Mesenchymal stem cell (in vitro differentiated cells and primary cell): ENCODE measurements at regions not wholly inside any gene's neighbourhood (a gene's known extent, or its start where the extent isn't known, plus 50 kb on each side); places are given as distances from the start of the nearest gene placed in this dataset.

Experiments used
- DNase-seq: peaks from one replicate; pipeline ENCODE4 v3.0.0-alpha.2; 2013
- H2AFZ ChIP-seq: one replicate; pipeline ENCODE4 v1.6.1; 2013; ENCODE audit warnings: low read depth, mild to moderate bottlenecking, control low read depth, inconsistent platforms, low read length, moderate library complexity
- H2AK5ac ChIP-seq: 2 replicates; pipeline ENCODE4 v1.6.1; 2013; ENCODE audit warnings: low read length, moderate library complexity, mild to moderate bottlenecking, inconsistent platforms; ENCODE audit not compliant: severe bottlenecking
- H2BK120ac ChIP-seq: one replicate; pipeline ENCODE4 v1.6.1; 2013; ENCODE audit warnings: low read depth, mild to moderate bottlenecking, inconsistent platforms, low read length, moderate library complexity
- H2BK12ac ChIP-seq, 2 experiments: one replicate each; pipeline ENCODE4 v1.6.1; 2013; ENCODE audit warnings: inconsistent platforms in 2 of 2, low read length in 2 of 2, mild to moderate bottlenecking in 2 of 2, moderate library complexity in 2 of 2, control low read depth in 1 of 2
- H2BK15ac ChIP-seq: one replicate; pipeline ENCODE4 v1.6.1; 2013; ENCODE audit warnings: mild to moderate bottlenecking, low read depth, inconsistent platforms; ENCODE audit not compliant: poor library complexity, severe bottlenecking
- H2BK5ac ChIP-seq: 2 replicates; pipeline ENCODE4 v1.6.1; 2013; ENCODE audit warnings: low read depth, mild to moderate bottlenecking, low read length, control low read depth, inconsistent platforms; ENCODE audit not compliant: poor library complexity, severe bottlenecking
- H3K14ac ChIP-seq, 2 experiments: one replicate each; pipeline ENCODE4 v1.6.1; 2013; ENCODE audit warnings: inconsistent platforms in 2 of 2, low read length in 2 of 2, control low read depth in 1 of 2, mild to moderate bottlenecking in 1 of 2, moderate library complexity in 1 of 2
- H3K18ac ChIP-seq, 2 experiments: one replicate each; pipeline ENCODE4 v1.6.1; 2013; ENCODE audit warnings: inconsistent platforms in 2 of 2, low read length in 2 of 2, control low read depth in 1 of 2, low read depth in 1 of 2, mild to moderate bottlenecking in 1 of 2
- H3K23ac ChIP-seq, 2 experiments: one replicate each; pipeline ENCODE4 v1.6.1; 2013; ENCODE audit warnings: inconsistent platforms in 2 of 2, low read length in 2 of 2, mild to moderate bottlenecking in 2 of 2, moderate library complexity in 2 of 2, control low read depth in 1 of 2
- H3K27ac ChIP-seq: 2 replicates; pipeline ENCODE4 v1.5.1; 2013; ENCODE audit warnings: mild to moderate bottlenecking, moderate library complexity, low read length, control low read depth, inconsistent platforms; ENCODE audit not compliant: poor library complexity, severe bottlenecking
- H3K27me3 ChIP-seq, 2 experiments: 2 replicates each; pipeline versions ENCODE4 v1.6.1 to v1.7.0; 2013; ENCODE audit warnings: low read length in 2 of 2, mild to moderate bottlenecking in 2 of 2, moderate library complexity in 2 of 2, control low read depth in 1 of 2, inconsistent platforms in 1 of 2; ENCODE audit not compliant: control insufficient read depth in 1 of 2, insufficient read depth in 1 of 2
- H3K36me3 ChIP-seq, 2 experiments: 2 replicates each; pipeline versions ENCODE4 v1.6.1 to v1.7.0; 2013; ENCODE audit warnings: low read length in 2 of 2, control low read depth in 1 of 2, inconsistent platforms in 1 of 2, low read depth in 1 of 2, mild to moderate bottlenecking in 1 of 2; ENCODE audit not compliant: insufficient read depth in 2 of 2, control insufficient read depth in 1 of 2
- H3K4ac ChIP-seq, 2 experiments: one replicate each; pipeline ENCODE4 v1.6.1; 2013; ENCODE audit warnings: inconsistent platforms in 2 of 2, low read length in 2 of 2, mild to moderate bottlenecking in 2 of 2, moderate library complexity in 2 of 2, control low read depth in 1 of 2, low read depth in 1 of 2
- H3K4me1 ChIP-seq: 2 replicates; pipeline ENCODE4 v1.6.1; 2013; ENCODE audit warnings: low read depth, low read length, control low read depth; ENCODE audit not compliant: control insufficient read depth, insufficient read depth
- H3K4me2 ChIP-seq: 2 replicates; pipeline ENCODE4 v1.6.1; 2013; ENCODE audit warnings: low read length, mild to moderate bottlenecking, inconsistent platforms; ENCODE audit not compliant: poor library complexity, severe bottlenecking
- H3K4me3 ChIP-seq, 2 experiments: 2 replicates each; pipeline versions ENCODE4 v1.5.1 to v1.7.0; 2013; ENCODE audit warnings: low read length in 2 of 2, mild to moderate bottlenecking in 2 of 2, control low read depth in 1 of 2, low read depth in 1 of 2; ENCODE audit not compliant: insufficient read depth in 1 of 2
- H3K79me1 ChIP-seq: replicated peaks from 2 replicates; pipeline ENCODE4 v1.6.1; 2013; ENCODE audit warnings: mild to moderate bottlenecking, control low read depth, low read length, inconsistent platforms; ENCODE audit not compliant: poor library complexity, severe bottlenecking
- H3K9ac ChIP-seq: 2 replicates; pipeline ENCODE4 v1.7.0; 2013; ENCODE audit warnings: mild to moderate bottlenecking, low read length, moderate library complexity
- H3K9me3 ChIP-seq: 2 replicates; pipeline ENCODE4 v1.7.0; 2013; ENCODE audit warnings: mild to moderate bottlenecking, low read length; ENCODE audit not compliant: control insufficient read depth
- H4K8ac ChIP-seq: one replicate; pipeline ENCODE4 v1.6.1; 2013; ENCODE audit warnings: inconsistent platforms, mild to moderate bottlenecking, low read length, moderate library complexity
- H4K91ac ChIP-seq: one replicate; pipeline ENCODE4 v1.6.1; 2013; ENCODE audit warnings: mild to moderate bottlenecking, low read length, inconsistent platforms
- WGBS: methylation state at CpG from one replicate; pipeline ENCODE4 v1.1.7; 2013; ENCODE audit warnings: mixed read lengths; 5-methylcytosine and 5-hydroxymethylcytosine counted together

GRCh38 chr3:106425916-106426315, 557.1 kb upstream of the CBLB start:
- WGBS = 95% methylated on average over 2 of the region's 2 CpGs
- Histone ChIP-seq H3K18ac (peak overlapping the region in 1 of 2 experiments; percentile 83), H2BK120ac (no peak overlapping the region), H3K4me3 (no peak overlapping the region), H2BK15ac (no peak overlapping the region), H3K4me1 (no peaks in the 10 kb centered on the region), H2BK12ac (no peak overlapping the region), H3K4ac (no peak overlapping the region), H3K79me1 (no peaks in the 10 kb centered on the region), H4K8ac (no peak overlapping the region), H3K23ac (no peak overlapping the region), H3K9ac (no peak overlapping the region), H3K9me3 (no peaks in the 10 kb centered on the region), H2AK5ac (peak overlapping the region; percentile 96), H4K91ac (no peak overlapping the region), H2AFZ (no peak overlapping the region), H3K36me3 (no peaks in the 10 kb centered on the region), H2BK5ac (no peak overlapping the region), H3K27ac (no peak overlapping the region), H3K27me3 (no peaks in the 10 kb centered on the region), H3K4me2 (no peak overlapping the region), H3K14ac (no peak overlapping the region)
- DNase-seq = no peak

GRCh38 chr3:106428565-106428994, 559.8 kb upstream of the CBLB start:
- Histone ChIP-seq H2BK5ac (no peak overlapping the region), H3K27me3 (no peaks in the 10 kb centered on the region), H3K36me3 (no peaks in the 10 kb centered on the region), H3K4ac (no peak overlapping the region), H2AK5ac (no peak overlapping the region), H2BK120ac (no peak overlapping the region), H2AFZ (no peak overlapping the region), H4K8ac (no peak overlapping the region), H3K14ac (no peak overlapping the region), H3K27ac (peak overlapping the region; percentile 98), H2BK15ac (no peak overlapping the region), H4K91ac (no peak overlapping the region), H3K18ac (no peak overlapping the region), H3K23ac (no peak overlapping the region), H3K9ac (no peak overlapping the region), H3K4me1 (no peaks in the 10 kb centered on the region), H3K4me2 (no peak overlapping the region), H3K79me1 (no peaks in the 10 kb centered on the region), H2BK12ac (no peak overlapping the region), H3K4me3 (peak overlapping the region in 1 of 2 experiments; percentile 49), H3K9me3 (no peaks in the 10 kb centered on the region)
- 34% methylated on average over 1 of the region's 2 CpGs for WGBS
- DNase-seq = peak; percentile 97

- no peak for DNase-seq
- Histone ChIP-seq H2BK12ac (no peak overlapping the region), H3K18ac (no peak overlapping the region), H4K8ac (no peak overlapping the region), H3K4me3 (no peak overlapping the region), H3K9ac (peak overlapping the region; percentile 33), H3K36me3 (no peaks in the 10 kb centered on the region), H4K91ac (no peak overlapping the region), H2BK120ac (no peak overlapping the region), H2BK15ac (no peak overlapping the region), H3K9me3 (no peaks in the 10 kb centered on the region), H3K79me1 (no peaks in the 10 kb centered on the region), H2BK5ac (no peak overlapping the region), H3K4ac (no peak overlapping the region), H3K27ac (no peak overlapping the region), H3K4me2 (no peak overlapping the region), H3K14ac (no peak overlapping the region), H3K23ac (no peak overlapping the region), H2AK5ac (no peak overlapping the region), H3K4me1 (no peaks in the 10 kb centered on the region), H3K27me3 (no peaks in the 10 kb centered on the region), H2AFZ (no peak overlapping the region)
- WGBS = 95% methylated on average over 7 of the region's 7 CpGs
Measured at GRCh38 chr3:106431721-106432120, 562.9 kb upstream of the CBLB start.

- Histone ChIP-seq H2BK15ac (no peak overlapping the region), H3K9ac (no peak overlapping the region), H3K23ac (no peak overlapping the region), H2AK5ac (no peak overlapping the region), H3K27me3 (no peaks in the 10 kb centered on the region), H3K4me2 (no peak overlapping the region), H2AFZ (no peak overlapping the region), H3K4ac (no peak overlapping the region), H3K4me3 (no peak overlapping the region), H3K4me1 (no peaks in the 10 kb centered on the region), H3K9me3 (no peaks in the 10 kb centered on the region), H3K14ac (no peak overlapping the region), H4K8ac (no peak overlapping the region), H3K36me3 (no peaks in the 10 kb centered on the region), H2BK120ac (no peak overlapping the region), H4K91ac (no peak overlapping the region), H2BK5ac (no peak overlapping the region), H3K18ac (no peak overlapping the region), H3K27ac (no peak overlapping the region), H3K79me1 (no peaks in the 10 kb centered on the region), H2BK12ac (no peak overlapping the region)
- WGBS = no CpG with 5 or more reads among the region's 1 CpG
- DNase-seq = no peak
Measured at GRCh38 chr3:106435899-106436453, 567.2 kb upstream of the CBLB start.
